Cardiac muscle cell (in vitro differentiated cells and primary cell): ENCODE measurements at regions not wholly inside any gene's neighbourhood (a gene's known extent, or its start where the extent isn't known, plus 50 kb on each side); places are given as distances from the start of the nearest gene placed in this dataset.

Experiments used
- DNase-seq, 2 donors: peaks; one replicate each; pipeline versions ENCODE4 v3.0.0 to v3.0.0-alpha.2; 2010 to 2017; ENCODE audit warnings: low read depth in 1 of 2, low spot score in 1 of 2
- H3K27ac ChIP-seq: fragments of 200-600 bp; sonication (generic); 2 replicates; pipeline ENCODE4 v1.5.1; 2016
- H3K27me3 ChIP-seq: fragments of 200-600 bp; sonication (generic); 2 replicates; pipeline ENCODE4 v1.6.0; 2016; ENCODE audit warnings: control low read depth
- H3K36me3 ChIP-seq: fragments of 200-600 bp; sonication (generic); 2 replicates; pipeline ENCODE4 v1.5.1; 2016; ENCODE audit warnings: control low read depth
- H3K4me1 ChIP-seq: fragments of 200-600 bp; sonication (generic); 2 replicates; pipeline ENCODE4 v1.8.1; 2017; ENCODE audit warnings: low read depth, mild to moderate bottlenecking, mixed run types
- H3K4me3 ChIP-seq: fragments of 200-600 bp; sonication (generic); 2 replicates; pipeline ENCODE4 v1.5.1; 2016; ENCODE audit warnings: mild to moderate bottlenecking
- H3K9me3 ChIP-seq: fragments of 200-600 bp; sonication (generic); 2 replicates; pipeline ENCODE4 v1.5.1; 2017; ENCODE audit warnings: low read depth, mild to moderate bottlenecking, control low read depth
- CTCF ChIP-seq: IDR thresholded peaks from 2 replicates; pipeline ENCODE4 v1.5.1; 2012; ENCODE audit warnings: low read depth, mild to moderate bottlenecking, low read length

- peak in 1 of 2 donors; percentile 47 for DNase-seq
- no peak overlapping the region for H3K27ac ChIP-seq
- H3K36me3 ChIP-seq, result no peaks in the 10 kb centered on the region
- no peak for TF ChIP-seq CTCF
- H3K27me3 ChIP-seq, result peaks cover 87% of the 10 kb centered on the region
- H3K4me3 ChIP-seq, result no peak overlapping the region
- no peaks in the 10 kb centered on the region for H3K9me3 ChIP-seq
- H3K4me1 ChIP-seq, result no peaks in the 10 kb centered on the region
These were observed 192.3 kb downstream of the EMX2 start for GRCh38 chr10:117734731-117735405.

- no peaks in the 10 kb centered on the region for H3K36me3 ChIP-seq
- no peak for DNase-seq
- peaks cover 72% of the 10 kb centered on the region for H3K27me3 ChIP-seq
- no peak overlapping the region for H3K4me3 ChIP-seq
- no peak for TF ChIP-seq CTCF
- H3K27ac ChIP-seq, result no peak overlapping the region
- no peaks in the 10 kb centered on the region for H3K4me1 ChIP-seq
- no peaks in the 10 kb centered on the region for H3K9me3 ChIP-seq
These were observed 194.1 kb downstream of the EMX2 start for GRCh38 chr10:117736655-117737054.

GRCh38 chr10:117740088-117740487 lies 197.5 kb downstream of the EMX2 start:
- no peaks in the 10 kb centered on the region for H3K36me3 ChIP-seq
- DNase-seq, result no peak
- H3K27me3 ChIP-seq, result peaks cover 57% of the 10 kb centered on the region
- no peak overlapping the region for H3K27ac ChIP-seq
- TF ChIP-seq CTCF, result no peak
- H3K9me3 ChIP-seq, result no peaks in the 10 kb centered on the region
- H3K4me1 ChIP-seq, result no peaks in the 10 kb centered on the region
- no peak overlapping the region for H3K4me3 ChIP-seq

- DNase-seq, result no peak
- Histone ChIP-seq H3K36me3 (no peaks in the 10 kb centered on the region), H3K27ac (no peak overlapping the region), H3K4me3 (no peak overlapping the region), H3K4me1 (no peaks in the 10 kb centered on the region), H3K27me3 (peaks cover 57% of the 10 kb centered on the region), H3K9me3 (no peaks in the 10 kb centered on the region)
- TF ChIP-seq CTCF, result no peak
These were observed 198.2 kb downstream of the EMX2 start for GRCh38 chr10:117740691-117741222.

- no peaks in the 10 kb centered on the region for H3K9me3 ChIP-seq
- peaks cover 51% of the 10 kb centered on the region for H3K27me3 ChIP-seq
- no peaks in the 10 kb centered on the region for H3K36me3 ChIP-seq
- TF ChIP-seq CTCF, result no peak
- H3K4me1 ChIP-seq, result no peaks in the 10 kb centered on the region
- no peak overlapping the region for H3K4me3 ChIP-seq
- no peak for DNase-seq
- no peak overlapping the region for H3K27ac ChIP-seq
These were observed 199.0 kb downstream of the EMX2 start for GRCh38 chr10:117741524-117741923.
